HG03460 (cell line): ENCODE measurements at regions not wholly inside any gene's neighbourhood (a gene's known extent, or its start where the extent isn't known, plus 50 kb on each side); places are given as distances from the start of the nearest gene placed in this dataset.
A peak's percentile ranks its signal among the peaks of the same experiment; 100 is the strongest.
"Not testable (repeated sequence)": the region's sequence is repeated elsewhere in the genome, so short reads cannot be mapped to it uniquely, and the experiment has no call there.

Source experiments
- ATAC-seq: cut with Tn5 transposase; IDR thresholded peaks from one replicate; pipeline ENCODE4 v1.9.1; 2021; ENCODE audit not compliant: unreplicated experiment

GRCh38 chr6:120931520-120932180, 402.6 kb downstream of the TBC1D32 start:
- ATAC-seq: not testable (repeated sequence)

GRCh38 chr6:120930500-120930899, 403.8 kb downstream of the TBC1D32 start:
- ATAC-seq: not testable (repeated sequence)

- ATAC-seq: no peak
Observed at GRCh38 chr6:120924214-120924613, 410.1 kb downstream of the TBC1D32 start.

- ATAC-seq: no peak
Observed at GRCh38 chr6:120918137-120918536, 416.1 kb downstream of the TBC1D32 start.

- ATAC-seq: no peak
Observed at GRCh38 chr6:120916844-120917243, 417.4 kb downstream of the TBC1D32 start.

- no peak for ATAC-seq
Observed at GRCh38 chr6:120913486-120913885, 420.8 kb downstream of the TBC1D32 start.

- ATAC-seq: no peak
Observed at GRCh38 chr6:120908767-120909166, 425.5 kb downstream of the TBC1D32 start.

- no peak for ATAC-seq
Observed at GRCh38 chr6:120903836-120904235, 430.4 kb downstream of the TBC1D32 start.

GRCh38 chr6:120899932-120900331, 434.3 kb downstream of the TBC1D32 start:
- ATAC-seq: no peak

- no peak for ATAC-seq
Observed at GRCh38 chr6:120894077-120894476, 440.2 kb downstream of the TBC1D32 start.

- no peak for ATAC-seq
Observed at GRCh38 chr6:120876931-120877330, 457.3 kb downstream of the TBC1D32 start.

GRCh38 chr6:120876424-120876823, 457.9 kb downstream of the TBC1D32 start:
- peak; percentile 61 for ATAC-seq

GRCh38 chr6:120875900-120876299, 458.4 kb downstream of the TBC1D32 start:
- peak; percentile 60 for ATAC-seq

- ATAC-seq: no peak
Observed at GRCh38 chr6:120874422-120874821, 459.9 kb downstream of the TBC1D32 start.

- ATAC-seq: no peak
Observed at GRCh38 chr6:120873125-120873865, 461.0 kb downstream of the TBC1D32 start.

GRCh38 chr6:120872262-120872578, 462.1 kb downstream of the TBC1D32 start:
- ATAC-seq: no peak

GRCh38 chr6:120871416-120872261, 462.6 kb downstream of the TBC1D32 start:
- no peak for ATAC-seq

GRCh38 chr6:120869397-120869796, 464.9 kb downstream of the TBC1D32 start:
- no peak for ATAC-seq

- no peak for ATAC-seq
Observed at GRCh38 chr6:120857422-120857821, 476.9 kb downstream of the TBC1D32 start.

GRCh38 chr6:120854583-120854982, 479.7 kb downstream of the TBC1D32 start:
- no peak for ATAC-seq

GRCh38 chr6:120853489-120853888, 480.8 kb downstream of the TBC1D32 start:
- ATAC-seq: no peak
